ENCODE measurements at regions not wholly inside any gene's neighbourhood (a gene's known extent, or its start where the extent isn't known, plus 50 kb on each side); places are given as distances from the start of the nearest gene placed in this dataset.

GRCh38 chr2:122863532-122863931 is 1108.1 kb downstream of the TSN start:
- Histone ChIP-seq H3K4me2 (ENCODE audit: low read length) (no peak overlapping the region), H3K79me2 (ENCODE audit: control insufficient read depth, low read length) (no peaks in the 10 kb centered on the region), H3K27me3 (ENCODE audit: control insufficient read depth, low read length) (no peaks in the 10 kb centered on the region), H4K20me1 (ENCODE audit: control insufficient read depth, insufficient read depth, low read depth, low read length) (no peaks in the 10 kb centered on the region), H3K4me1 (ENCODE audit: control insufficient read depth, low read length) (no peaks in the 10 kb centered on the region), H3K9me3 (ENCODE audit: control insufficient read depth, insufficient read depth, low read length) (no peaks in the 10 kb centered on the region), H3K9me2 (replicated peaks; ENCODE audit: control insufficient read depth, low read length) (no peaks in the 10 kb centered on the region), H3K36me3 (ENCODE audit: control insufficient read depth, low read length) (no peaks in the 10 kb centered on the region), H3F3A (ENCODE audit: control insufficient read depth, insufficient read depth) (no peaks in the 10 kb centered on the region), H3K27ac (ENCODE audit: low read depth, low read length) (no peak overlapping the region), H3K4me3 (ENCODE audit: low read length) (no peak overlapping the region)
- TF ChIP-seq CTCF (IDR thresholded peaks at IDR 0.05; ENCODE audit: low read depth, low read length, poor library complexity, severe bottlenecking) (no peak), EZH2phosphoT487 (IDR thresholded peaks at IDR 0.05; ENCODE audit: borderline replicate concordance, low read length) (no peak)

- no peak overlapping the region for H3K4me2 ChIP-seq (ENCODE audit: low read length)
- H3K9me2 ChIP-seq (replicated peaks; ENCODE audit: control insufficient read depth, low read length): no peaks in the 10 kb centered on the region
- H3K36me3 ChIP-seq (ENCODE audit: control insufficient read depth, low read length): no peaks in the 10 kb centered on the region
- H4K20me1 ChIP-seq (ENCODE audit: control insufficient read depth, insufficient read depth, low read depth, low read length): no peaks in the 10 kb centered on the region
- TF ChIP-seq EZH2phosphoT487 (IDR thresholded peaks at IDR 0.05; ENCODE audit: borderline replicate concordance, low read length) (no peak), CTCF (IDR thresholded peaks at IDR 0.05; ENCODE audit: low read depth, low read length, poor library complexity, severe bottlenecking) (no peak)
- H3K4me3 ChIP-seq (ENCODE audit: low read length): no peak overlapping the region
- H3K79me2 ChIP-seq (ENCODE audit: control insufficient read depth, low read length): no peaks in the 10 kb centered on the region
- no peaks in the 10 kb centered on the region for H3K4me1 ChIP-seq (ENCODE audit: control insufficient read depth, low read length)
- H3K27me3 ChIP-seq (ENCODE audit: control insufficient read depth, low read length): no peaks in the 10 kb centered on the region
- no peak overlapping the region for H3K27ac ChIP-seq (ENCODE audit: low read depth, low read length)
- no peaks in the 10 kb centered on the region for H3K9me3 ChIP-seq (ENCODE audit: control insufficient read depth, insufficient read depth, low read length)
- no peaks in the 10 kb centered on the region for H3F3A ChIP-seq (ENCODE audit: control insufficient read depth, insufficient read depth)
Measured at GRCh38 chr2:122864728-122865127, 1109.3 kb downstream of the TSN start.

GRCh38 chr2:122866095-122866494 is 1110.6 kb downstream of the TSN start:
- no peaks in the 10 kb centered on the region for H3K79me2 ChIP-seq (ENCODE audit: control insufficient read depth, low read length)
- no peaks in the 10 kb centered on the region for H3K9me2 ChIP-seq (replicated peaks; ENCODE audit: control insufficient read depth, low read length)
- TF ChIP-seq CTCF (IDR thresholded peaks at IDR 0.05; ENCODE audit: low read depth, low read length, poor library complexity, severe bottlenecking) (no peak), EZH2phosphoT487 (IDR thresholded peaks at IDR 0.05; ENCODE audit: borderline replicate concordance, low read length) (no peak)
- no peaks in the 10 kb centered on the region for H3K36me3 ChIP-seq (ENCODE audit: control insufficient read depth, low read length)
- H3F3A ChIP-seq (ENCODE audit: control insufficient read depth, insufficient read depth): no peaks in the 10 kb centered on the region
- H3K4me2 ChIP-seq (ENCODE audit: low read length): no peak overlapping the region
- H3K9me3 ChIP-seq (ENCODE audit: control insufficient read depth, insufficient read depth, low read length): no peaks in the 10 kb centered on the region
- no peaks in the 10 kb centered on the region for H3K27me3 ChIP-seq (ENCODE audit: control insufficient read depth, low read length)
- no peaks in the 10 kb centered on the region for H3K4me1 ChIP-seq (ENCODE audit: control insufficient read depth, low read length)
- no peak overlapping the region for H3K4me3 ChIP-seq (ENCODE audit: low read length)
- no peaks in the 10 kb centered on the region for H4K20me1 ChIP-seq (ENCODE audit: control insufficient read depth, insufficient read depth, low read depth, low read length)
- no peak overlapping the region for H3K27ac ChIP-seq (ENCODE audit: low read depth, low read length)

- no peak overlapping the region for H3K27ac ChIP-seq (ENCODE audit: low read depth, low read length)
- H3K36me3 ChIP-seq (ENCODE audit: control insufficient read depth, low read length): no peaks in the 10 kb centered on the region
- H3K9me2 ChIP-seq (replicated peaks; ENCODE audit: control insufficient read depth, low read length): no peaks in the 10 kb centered on the region
- H3K4me1 ChIP-seq (ENCODE audit: control insufficient read depth, low read length): no peaks in the 10 kb centered on the region
- no peaks in the 10 kb centered on the region for H3K79me2 ChIP-seq (ENCODE audit: control insufficient read depth, low read length)
- H3K4me2 ChIP-seq (ENCODE audit: low read length): no peak overlapping the region
- H3K4me3 ChIP-seq (ENCODE audit: low read length): no peak overlapping the region
- no peaks in the 10 kb centered on the region for H4K20me1 ChIP-seq (ENCODE audit: control insufficient read depth, insufficient read depth, low read depth, low read length)
- no peaks in the 10 kb centered on the region for H3F3A ChIP-seq (ENCODE audit: control insufficient read depth, insufficient read depth)
- H3K9me3 ChIP-seq (ENCODE audit: control insufficient read depth, insufficient read depth, low read length): no peaks in the 10 kb centered on the region
- TF ChIP-seq CTCF (IDR thresholded peaks at IDR 0.05; ENCODE audit: low read depth, low read length, poor library complexity, severe bottlenecking): no peak
- TF ChIP-seq EZH2phosphoT487 (IDR thresholded peaks at IDR 0.05; ENCODE audit: borderline replicate concordance, low read length): no peak
- no peaks in the 10 kb centered on the region for H3K27me3 ChIP-seq (ENCODE audit: control insufficient read depth, low read length)
Measured at GRCh38 chr2:122867941-122868340, 1112.5 kb downstream of the TSN start.
